HEK293T (cell line): ENCODE measurements at regions not wholly inside any gene's neighbourhood (a gene's known extent, or its start where the extent isn't known, plus 50 kb on each side); places are given as distances from the start of the nearest gene placed in this dataset.

Source experiments
- CTCF ChIA-PET: fragments of 350-600 bp; formaldehyde crosslinking; extraction: SDS; loops from one replicate; lab custom pipeline; 2021; ENCODE audit warnings: antibody characterized with exemption, inconsistent platforms; lab: Yijun Ruan, JAX
- POLR2A ChIA-PET: fragments of 350-600 bp; formaldehyde crosslinking; extraction: SDS; loops from one replicate; lab custom pipeline; 2020; ENCODE audit warnings: antibody characterized with exemption, inconsistent platforms; lab: Yijun Ruan, JAX
- DNase-seq: peaks from one replicate; pipeline ENCODE4 v3.0.0; 2012; ENCODE audit warnings: mixed read lengths; ENCODE audit errors: extremely low spot score
- ARNT ChIP-seq: fragments of 450-650 bp; IDR thresholded peaks from 2 replicates; pipeline ENCODE4 v1.6.1; 2017; ENCODE audit warnings: mild to moderate bottlenecking
- BHLHE40 ChIP-seq: fragments of 450-650 bp; IDR thresholded peaks from 2 replicates; pipeline ENCODE4 v1.6.1; 2016; ENCODE audit warnings: mild to moderate bottlenecking, moderate library complexity, borderline replicate concordance
- CTBP1 ChIP-seq: fragments of 450-650 bp; IDR thresholded peaks from 2 replicates; pipeline ENCODE4 v1.6.1; 2016; ENCODE audit warnings: borderline replicate concordance
- ELF4 ChIP-seq: fragments of 450-650 bp; IDR thresholded peaks from 2 replicates; pipeline ENCODE4 v1.6.1; 2017; ENCODE audit warnings: antibody characterized with exemption
- FOXA1 ChIP-seq: fragments of 450-650 bp; IDR thresholded peaks from 2 replicates; pipeline ENCODE4 v1.6.1; 2016; ENCODE audit warnings: mild to moderate bottlenecking
- FOXK2 ChIP-seq: fragments of 450-650 bp; IDR thresholded peaks from 2 replicates; pipeline ENCODE4 v1.6.1; 2016; ENCODE audit warnings: mild to moderate bottlenecking
- FOXM1 ChIP-seq: fragments of 450-650 bp; IDR thresholded peaks from 2 replicates; pipeline ENCODE4 v1.6.1; 2017; ENCODE audit warnings: mild to moderate bottlenecking, borderline replicate concordance
- HDGF ChIP-seq: fragments of 450-650 bp; IDR thresholded peaks from 2 replicates; pipeline ENCODE4 v1.6.1; 2017; ENCODE audit warnings: antibody characterized with exemption, borderline replicate concordance
- L3MBTL2 ChIP-seq: fragments of 450-650 bp; conservative IDR thresholded peaks from 2 replicates; pipeline ENCODE4 v1.6.1; 2016; ENCODE audit warnings: mild to moderate bottlenecking
- LEF1 ChIP-seq: fragments of 450-650 bp; IDR thresholded peaks from 2 replicates; pipeline ENCODE4 v1.6.1; 2017; ENCODE audit warnings: mild to moderate bottlenecking, borderline replicate concordance
- NFRKB ChIP-seq: fragments of 450-650 bp; IDR thresholded peaks from 2 replicates; pipeline ENCODE4 v1.6.1; 2016; ENCODE audit warnings: mild to moderate bottlenecking, moderate library complexity
- PKNOX1 ChIP-seq: fragments of 450-650 bp; IDR thresholded peaks from 2 replicates; pipeline ENCODE4 v1.6.1; 2016
- SP1 ChIP-seq: fragments of 450-650 bp; IDR thresholded peaks from 2 replicates; pipeline ENCODE4 v1.6.1; 2017
- SUZ12 ChIP-seq: fragments of 450-650 bp; IDR thresholded peaks from 2 replicates; pipeline ENCODE4 v1.6.1; 2016; ENCODE audit warnings: mild to moderate bottlenecking
- TARDBP ChIP-seq: fragments of 450-650 bp; IDR thresholded peaks from 2 replicates; pipeline ENCODE4 v1.6.1; 2016
- ZNF384 ChIP-seq: fragments of 450-650 bp; IDR thresholded peaks from 2 replicates; pipeline ENCODE4 v1.6.1; 2016

GRCh38 chr15:81506936-81507335 is 132.9 kb upstream of the TMC3 start:
- no peak for DNase-seq
- CTCF ChIA-PET, result no interaction called here
- POLR2A ChIA-PET, result no interaction called here
- TF ChIP-seq CTBP1 (no peak), FOXM1 (no peak), LEF1 (no peak), NFRKB (no peak), TARDBP (no peak), ZNF384 (no peak)

GRCh38 chr15:81506071-81506470 is 132.1 kb upstream of the TMC3 start:
- TF ChIP-seq TARDBP (no peak), CTBP1 (no peak), PKNOX1 (no peak), L3MBTL2 (no peak), NFRKB (no peak), BHLHE40 (no peak), ELF4 (no peak), SUZ12 (no peak), HDGF (no peak), ARNT (no peak), ZNF384 (no peak)
- POLR2A ChIA-PET, result no interaction called here

GRCh38 chr15:81504170-81504905 is 130.3 kb upstream of the TMC3 start:
- ChIA-PET POLR2A (no interaction called here), CTCF (no interaction called here)
- no peak for DNase-seq
- TF ChIP-seq L3MBTL2, result no peak
- TF ChIP-seq PKNOX1, result no peak
- no peak for TF ChIP-seq FOXM1
- no peak for TF ChIP-seq FOXK2
- TF ChIP-seq NFRKB, result no peak
- no peak for TF ChIP-seq ARNT
- no peak for TF ChIP-seq ZNF384
- no peak for TF ChIP-seq BHLHE40
- no peak for TF ChIP-seq HDGF
- no peak for TF ChIP-seq SUZ12
- TF ChIP-seq CTBP1, result no peak
- TF ChIP-seq LEF1, result no peak
- no peak for TF ChIP-seq FOXA1
- TF ChIP-seq SP1, result no peak
- TF ChIP-seq ELF4, result no peak
- no peak for TF ChIP-seq TARDBP

More at GRCh38 chr15:81506071-81506470, 132.1 kb upstream of the TMC3 start:
- CTCF ChIA-PET, result no interaction called here
- no peak for DNase-seq

- ChIA-PET CTCF (interaction anchor here (0.6 kb wide), 1 partner anchor 307 kb away, joined by 3 read pairs; no protein-coding TSS in a partner anchor), POLR2A (no interaction called here)
- TF ChIP-seq SP1, result no peak
- TF ChIP-seq TARDBP, result no peak
- no peak for TF ChIP-seq CTBP1
- TF ChIP-seq NFRKB, result no peak
- TF ChIP-seq ELF4, result no peak
- no peak for TF ChIP-seq FOXK2
- DNase-seq, result no peak
Measured at GRCh38 chr15:81502439-81502838, 128.4 kb upstream of the TMC3 start.

- CTCF ChIA-PET, result no interaction called here
- DNase-seq, result no peak
- TF ChIP-seq ARNT, result no peak
- no peak for TF ChIP-seq ELF4
- no peak for TF ChIP-seq FOXA1
- no peak for TF ChIP-seq HDGF
- TF ChIP-seq LEF1, result no peak
- TF ChIP-seq SUZ12, result no peak
- TF ChIP-seq SP1, result no peak
- TF ChIP-seq NFRKB, result no peak
- no peak for TF ChIP-seq FOXM1
- no peak for TF ChIP-seq ZNF384
- no peak for TF ChIP-seq PKNOX1
- TF ChIP-seq TARDBP, result no peak
- TF ChIP-seq BHLHE40, result no peak
- TF ChIP-seq L3MBTL2, result no peak
- no peak for TF ChIP-seq CTBP1
- TF ChIP-seq FOXK2, result no peak
- POLR2A ChIA-PET, result no interaction called here
Measured at GRCh38 chr15:81500081-81500480, 126.1 kb upstream of the TMC3 start.

GRCh38 chr15:81498294-81498693 is 124.3 kb upstream of the TMC3 start:
- ChIA-PET CTCF (no interaction called here), POLR2A (no interaction called here)
- TF ChIP-seq SUZ12, result no peak
- DNase-seq, result no peak

- ChIA-PET CTCF (no interaction called here), POLR2A (no interaction called here)
Measured at GRCh38 chr15:81497238-81497637, 123.2 kb upstream of the TMC3 start.

More at GRCh38 chr15:81497238-81497637, 123.2 kb upstream of the TMC3 start:
- TF ChIP-seq FOXA1 (no peak), ARNT (no peak), SUZ12 (no peak)
- DNase-seq, result no peak
